Stimulated activated CD4-positive, alpha-beta T cell treated with anti-CD3 and anti-CD28 coated beads, TNF-alpha, amount 100 ng/mL, for 24 hours (primary cell): ENCODE measurements at regions not wholly inside any gene's neighbourhood (a gene's known extent, or its start where the extent isn't known, plus 50 kb on each side); places are given as distances from the start of the nearest gene placed in this dataset.

Source experiments
- DNase-seq, 3 experiments: peaks; one replicate each; pipeline ENCODE4 v3.0.0-alpha.2; 2020; ENCODE audit warnings: low read depth in 3 of 3

DNA sequence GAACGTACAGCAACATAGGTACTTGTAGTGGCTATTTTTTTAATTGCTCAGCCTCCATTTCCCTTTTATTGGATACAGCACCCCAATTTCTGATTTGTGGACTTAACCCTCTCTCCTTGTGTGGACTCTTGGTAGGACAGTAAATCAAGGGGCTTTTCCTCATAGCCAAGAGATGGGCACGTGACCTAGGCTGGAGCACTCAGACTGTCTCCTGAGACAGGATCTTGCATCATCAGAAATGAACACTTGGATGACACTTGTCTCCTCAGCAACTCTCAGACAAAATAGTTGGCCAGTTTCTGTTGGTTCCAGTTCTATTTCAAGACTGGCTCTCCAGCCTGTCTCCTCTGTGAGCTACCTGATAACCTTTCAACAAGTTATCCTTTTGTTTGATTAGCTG, 112.9 kb upstream of the ZNF678 start:
- no peak for DNase-seq

DNA sequence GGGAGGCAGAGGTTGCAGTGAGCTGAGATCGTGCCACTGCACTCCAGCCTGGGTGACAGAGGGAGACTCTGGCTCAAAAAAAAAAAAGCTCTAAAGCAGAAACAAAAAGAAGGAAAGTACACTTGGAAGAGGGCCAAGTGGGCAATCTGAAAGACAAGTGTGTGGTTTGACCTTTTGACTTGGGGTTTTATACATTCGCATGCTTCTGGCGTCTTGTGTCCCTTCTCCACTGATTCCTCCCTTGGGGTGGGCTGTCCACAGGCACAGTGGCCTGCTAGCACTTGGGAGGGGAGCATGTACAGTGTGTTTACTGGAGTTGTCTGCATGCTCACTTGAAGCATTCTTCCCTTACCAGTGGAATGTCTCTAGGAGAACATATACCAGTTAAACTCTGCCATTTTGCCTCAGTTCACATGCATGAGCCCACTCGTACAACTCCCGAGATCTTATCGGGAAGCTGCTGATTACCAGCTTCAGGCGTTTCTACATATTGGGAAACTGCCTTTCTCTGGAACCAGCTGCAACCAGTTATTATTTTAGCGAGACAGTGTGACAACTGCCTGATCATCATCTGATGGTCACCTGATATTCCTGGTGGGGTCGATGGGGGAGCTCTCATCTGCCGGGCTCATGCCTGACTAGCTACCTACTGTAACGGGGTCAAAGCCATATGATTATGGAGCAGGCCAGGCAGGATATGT, 113.5 kb upstream of the ZNF678 start:
- DNase-seq = no peak

DNA sequence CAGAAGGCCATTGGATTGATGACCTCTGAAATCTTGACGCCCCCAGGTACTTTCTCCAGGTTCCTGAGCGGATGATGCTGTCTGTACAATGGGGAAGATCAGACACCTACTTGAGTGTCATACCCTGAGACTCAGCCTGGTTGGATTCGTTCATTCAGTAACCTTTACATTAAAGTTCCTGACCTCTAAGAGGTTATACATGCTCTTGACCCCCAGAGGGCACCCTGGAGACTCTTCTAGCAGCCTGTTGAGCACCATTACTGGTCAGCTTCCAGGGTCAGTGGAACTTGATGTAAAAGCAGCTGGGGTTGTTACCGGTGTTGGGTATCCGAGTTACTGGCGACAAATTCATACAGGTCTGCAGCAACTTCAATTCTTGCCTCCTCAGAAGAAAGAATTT, 114.3 kb upstream of the ZNF678 start:
- DNase-seq = peak in 1 of 3 experiments; percentile 15

DNA sequence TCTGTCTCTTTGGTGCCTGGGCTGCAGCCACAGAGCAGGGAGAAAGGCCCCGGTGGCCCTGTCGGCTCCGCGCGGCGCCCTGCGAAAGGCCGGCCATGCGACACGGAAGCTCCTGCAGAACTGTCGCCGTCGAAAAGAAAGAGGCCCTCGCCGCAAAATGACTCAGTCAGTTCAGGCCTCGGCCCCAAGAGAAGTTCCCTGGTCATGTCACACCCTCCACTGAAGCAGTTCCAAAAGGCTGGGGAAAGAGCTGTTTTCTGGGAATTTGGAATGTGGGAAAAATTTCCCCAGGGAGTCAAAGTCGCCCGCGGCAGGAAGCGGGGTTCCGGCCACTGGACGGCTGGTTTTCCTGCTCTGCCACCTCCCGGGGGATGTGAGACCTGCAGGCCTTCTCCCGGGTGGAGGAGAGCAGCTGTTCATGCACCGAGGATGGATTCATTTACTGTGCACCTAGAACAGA, 115.8 kb upstream of the ZNF678 start:
- no peak for DNase-seq

DNA sequence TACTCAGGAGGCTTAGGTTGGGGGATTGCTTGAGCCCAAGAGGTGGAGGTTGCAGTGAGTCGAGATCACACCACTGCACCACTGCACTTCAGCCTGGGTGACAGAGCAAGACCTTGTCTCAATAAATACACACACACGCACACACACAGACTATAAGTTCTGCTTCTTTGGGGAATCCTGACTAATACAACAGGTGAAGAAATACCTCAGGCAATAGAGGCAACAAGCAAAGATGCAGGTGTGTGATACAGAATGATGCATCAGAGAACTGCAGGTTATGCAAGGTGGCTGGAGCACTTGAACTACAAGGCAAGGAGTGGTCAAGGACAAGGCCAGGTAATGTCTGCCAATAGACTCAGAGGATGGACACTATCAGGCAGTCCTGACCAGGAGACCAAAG, 117.6 kb upstream of the ZNF678 start:
- DNase-seq = no peak

DNA sequence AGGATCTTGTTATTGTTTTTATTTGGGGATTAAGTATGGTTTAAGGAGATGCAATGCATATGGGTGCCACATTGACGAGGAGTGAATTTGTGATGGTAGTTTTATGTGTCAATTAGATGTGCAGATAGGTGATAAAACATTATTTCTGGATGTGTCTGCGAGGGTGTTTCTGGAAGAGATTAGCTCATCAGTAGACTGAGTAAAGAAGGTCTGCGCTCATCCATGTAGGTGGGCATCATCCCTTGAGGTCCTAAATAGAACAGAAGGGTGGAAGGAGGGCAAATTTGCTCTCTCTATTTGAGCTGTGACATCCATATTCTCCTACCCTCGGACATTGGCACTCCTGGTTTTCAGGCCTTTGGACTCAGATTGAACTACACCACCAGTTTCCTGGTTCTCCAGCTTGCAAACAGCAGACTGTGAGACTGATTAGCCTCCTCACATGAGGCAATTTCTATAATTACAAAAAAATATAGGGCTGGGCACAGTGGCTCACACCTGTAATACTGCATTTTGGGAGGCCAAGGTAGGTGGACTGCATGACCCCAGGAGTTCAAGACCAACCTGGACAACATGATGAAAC, 118.2 kb upstream of the ZNF678 start:
- no peak for DNase-seq

DNA sequence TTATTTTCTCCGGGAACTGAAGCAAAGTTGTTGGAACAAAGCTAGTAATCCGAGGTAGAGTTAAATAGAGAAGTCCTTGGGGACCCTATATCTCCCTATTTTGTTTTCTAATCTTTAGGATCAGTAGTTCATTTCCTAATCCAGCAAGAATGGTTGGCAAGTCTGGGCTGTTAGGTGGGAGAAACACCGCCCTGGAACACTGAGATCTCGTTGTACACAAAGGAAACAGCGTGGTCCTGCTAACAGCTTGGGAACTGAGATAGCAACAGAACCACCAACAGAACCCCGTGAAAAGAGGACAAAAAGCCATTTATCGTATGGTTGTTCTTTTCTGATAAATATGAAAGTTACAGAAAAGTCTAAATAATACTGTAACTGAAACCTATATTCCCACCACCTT, 121.9 kb upstream of the CDC42BPA start:
- no peak for DNase-seq

DNA sequence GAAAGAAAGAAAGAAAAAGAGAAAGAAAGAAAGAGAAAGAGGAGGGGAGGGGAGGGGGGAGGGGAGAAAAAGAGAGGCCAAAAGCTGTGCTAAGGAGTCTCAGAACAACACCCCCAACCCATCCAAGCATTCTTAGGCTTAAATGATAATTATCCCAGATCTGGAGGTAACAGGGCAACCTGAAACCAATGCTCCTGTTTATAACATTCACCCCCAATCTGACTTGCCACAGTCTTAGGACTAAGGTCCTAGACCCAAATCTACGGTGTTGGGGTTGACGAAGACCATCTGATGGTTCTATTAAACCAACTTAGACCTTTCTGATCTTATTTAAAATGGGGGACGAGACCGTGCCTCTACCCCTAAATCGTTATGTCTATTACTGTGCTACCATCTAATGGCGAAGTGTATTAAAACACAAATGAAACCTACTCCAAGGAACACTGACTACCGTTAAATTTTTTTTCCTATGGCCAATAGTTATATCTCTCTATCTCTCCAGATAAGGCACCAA, 119.3 kb upstream of the CDC42BPA start:
- DNase-seq = no peak

DNA sequence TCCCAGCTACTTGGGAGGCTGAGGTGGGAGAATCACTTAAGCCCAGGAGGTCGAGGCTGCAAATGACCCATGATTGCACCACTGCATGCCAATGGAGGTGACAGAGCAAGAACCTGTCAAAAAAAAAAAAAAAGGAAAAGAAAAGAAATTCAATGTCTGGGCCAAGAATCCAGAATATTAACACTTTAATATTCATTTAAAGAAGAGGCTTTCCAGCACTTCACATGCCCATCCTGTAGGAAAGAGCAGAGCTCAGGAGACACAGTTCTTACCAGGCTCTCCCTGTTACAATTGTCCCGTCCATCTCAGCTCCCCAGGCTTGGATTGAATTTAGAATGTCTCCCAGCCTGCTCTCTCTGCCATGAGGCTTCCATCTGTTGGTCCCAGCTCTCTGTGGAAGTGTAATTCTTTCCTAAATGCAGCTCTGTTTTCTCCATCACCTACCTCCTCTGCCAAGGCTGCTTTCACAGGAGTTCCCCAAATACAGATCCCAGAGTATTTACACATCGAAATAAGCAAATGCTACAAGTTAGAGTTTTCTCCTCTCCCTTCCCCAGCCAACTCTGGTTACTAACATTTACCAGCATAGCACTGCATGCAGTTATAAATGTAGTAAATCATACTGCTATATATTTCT, 116.6 kb upstream of the CDC42BPA start:
- DNase-seq = no peak

DNA sequence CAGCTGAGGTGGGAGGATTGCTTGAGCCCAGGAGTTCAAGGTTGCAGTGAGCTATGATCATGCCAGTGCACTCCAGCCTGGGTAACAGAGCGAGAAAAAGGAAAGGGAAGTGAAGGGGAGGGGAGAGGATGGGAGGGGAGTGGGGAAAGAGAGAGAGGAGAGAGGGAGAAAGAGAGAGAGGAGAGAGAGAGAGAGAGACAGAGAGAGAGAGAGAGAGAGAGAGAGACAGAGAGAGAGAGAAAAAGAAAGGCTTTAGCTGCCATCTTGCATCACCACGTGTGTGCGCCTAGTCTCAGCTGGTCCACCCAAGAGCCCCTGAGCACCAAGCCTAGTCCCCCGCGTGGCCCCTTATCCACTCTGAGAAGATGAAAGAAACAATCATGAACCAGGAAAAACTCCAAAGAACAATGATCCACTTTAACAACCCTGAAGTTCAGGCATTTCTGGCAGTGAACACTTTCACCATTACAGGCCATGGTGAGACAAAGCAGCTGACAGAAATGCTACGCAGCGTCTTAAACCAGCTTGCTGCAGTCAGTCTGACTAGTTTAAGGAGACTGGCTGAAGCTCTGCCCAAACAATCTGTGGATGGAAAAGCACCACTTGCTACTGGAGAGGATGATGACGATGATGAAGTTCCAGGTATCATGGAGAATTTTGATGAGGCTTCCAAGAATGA, 115.5 kb upstream of the CDC42BPA start:
- DNase-seq = no peak

DNA sequence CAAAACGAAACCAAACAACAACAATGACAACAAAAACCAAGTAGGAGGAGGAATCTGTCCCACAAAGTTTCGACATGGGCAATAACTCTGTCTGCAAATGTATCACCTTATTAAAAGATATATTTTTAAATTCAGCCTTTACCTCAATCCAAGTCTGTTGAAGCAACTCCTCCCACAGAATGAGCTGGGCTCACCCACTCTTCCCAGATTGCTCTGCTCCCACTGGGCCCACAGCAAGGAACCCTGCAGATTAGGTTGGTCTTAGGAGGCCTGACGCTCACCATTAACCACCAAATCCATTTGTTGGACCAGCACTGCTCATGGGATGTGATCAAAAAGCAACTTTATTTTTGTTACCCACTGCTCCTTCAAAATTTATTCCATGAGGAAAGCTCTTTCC, 114.7 kb upstream of the CDC42BPA start:
- no peak for DNase-seq

DNA sequence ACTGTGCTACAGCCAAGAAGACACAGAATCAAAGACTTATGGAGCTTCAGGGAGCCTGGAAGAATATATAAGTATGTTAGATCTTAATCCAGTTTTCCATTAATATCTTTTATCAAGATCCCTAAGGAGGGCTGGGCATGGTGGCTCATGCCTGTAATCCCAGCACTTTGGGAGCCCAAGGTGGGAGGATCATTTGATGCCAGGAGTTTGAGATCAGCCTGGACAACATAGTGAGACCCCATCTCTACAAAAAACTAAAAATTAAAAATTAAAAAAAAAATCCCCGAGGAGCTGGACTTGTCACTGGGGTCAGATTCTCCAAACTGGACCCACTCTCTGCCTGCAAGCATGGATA, 113.9 kb upstream of the CDC42BPA start:
- no peak for DNase-seq

DNA sequence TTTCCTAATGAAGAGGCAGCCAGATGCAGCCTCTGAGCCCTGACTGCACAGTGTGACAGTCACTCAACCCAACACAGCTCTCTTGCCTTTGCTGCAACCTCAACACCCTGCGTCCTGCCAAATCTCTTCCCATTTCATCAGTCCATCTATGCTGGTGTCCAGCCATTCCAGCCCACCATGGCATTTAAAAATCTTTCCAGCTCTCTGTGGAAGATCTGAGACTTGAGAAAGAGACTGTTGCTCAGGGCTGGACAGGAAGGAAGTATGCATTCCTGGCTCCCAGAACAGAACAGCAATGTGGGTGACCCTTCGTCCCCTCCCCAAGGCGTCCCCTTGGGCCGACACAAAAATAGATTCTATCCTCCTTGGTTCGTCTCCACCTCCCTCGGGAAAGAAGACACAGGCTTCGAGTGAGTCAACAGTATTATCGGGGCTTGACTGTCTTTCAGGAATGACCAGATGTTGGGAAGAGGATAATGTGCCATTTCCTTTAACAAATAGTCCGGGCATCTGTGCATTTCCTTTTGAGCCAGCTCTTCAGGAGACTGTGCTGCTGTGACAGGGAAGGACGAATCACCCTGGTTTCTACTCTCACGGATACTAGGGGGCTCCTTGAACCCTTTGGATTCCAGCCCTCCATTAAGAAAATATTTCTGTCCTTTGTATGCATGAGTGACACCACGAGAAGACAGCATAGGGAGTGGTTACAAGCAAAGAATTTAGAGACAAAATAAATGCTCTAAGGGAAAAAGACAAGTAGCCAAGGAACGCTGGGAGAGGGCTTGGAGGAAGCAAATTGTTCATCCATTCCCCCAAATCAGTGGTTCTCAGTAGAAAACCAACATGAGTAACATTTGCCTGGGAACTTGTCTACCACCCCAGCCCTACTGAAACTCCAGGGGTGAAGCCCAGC, 111.4 kb upstream of the CDC42BPA start:
- DNase-seq = no peak

DNA sequence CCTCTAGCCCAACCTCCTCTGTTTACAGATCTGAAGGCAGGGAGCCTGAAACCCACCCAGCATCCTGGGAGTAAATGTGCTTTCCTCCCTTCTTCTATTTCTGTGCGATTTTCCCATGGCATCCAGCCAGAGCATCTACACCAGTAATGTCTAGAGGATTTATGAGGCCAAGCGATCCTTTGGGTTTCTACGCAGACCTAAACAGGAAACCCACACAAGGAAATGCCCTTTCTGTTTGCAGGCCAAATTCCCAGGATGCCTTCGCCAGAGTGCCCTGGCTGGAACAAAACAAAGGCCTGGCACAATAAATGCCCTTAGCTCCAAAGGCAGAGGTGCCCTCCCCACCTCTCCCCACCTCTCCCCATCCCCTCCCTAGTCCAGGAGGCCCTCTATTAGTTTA, 110.5 kb upstream of the CDC42BPA start:
- DNase-seq = no peak

DNA sequence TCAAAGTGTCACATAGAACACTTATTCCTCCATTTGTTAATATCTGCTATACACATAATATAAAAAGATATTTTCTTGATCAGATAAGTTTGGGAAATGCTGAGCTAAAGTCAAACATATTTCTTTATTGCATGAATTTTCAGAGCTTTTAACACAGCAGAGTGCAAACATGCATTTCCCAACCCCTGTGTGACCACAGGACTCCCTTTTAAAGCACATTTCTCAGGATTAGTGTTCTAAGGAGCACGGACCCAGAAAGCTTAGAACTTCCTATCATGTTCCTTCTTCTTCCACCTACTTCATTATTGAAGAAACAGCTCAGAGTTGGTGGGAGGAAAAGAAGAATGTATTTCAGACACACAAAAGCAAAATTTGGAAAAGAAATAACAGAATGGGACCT, 109.1 kb upstream of the CDC42BPA start:
- no peak for DNase-seq

DNA sequence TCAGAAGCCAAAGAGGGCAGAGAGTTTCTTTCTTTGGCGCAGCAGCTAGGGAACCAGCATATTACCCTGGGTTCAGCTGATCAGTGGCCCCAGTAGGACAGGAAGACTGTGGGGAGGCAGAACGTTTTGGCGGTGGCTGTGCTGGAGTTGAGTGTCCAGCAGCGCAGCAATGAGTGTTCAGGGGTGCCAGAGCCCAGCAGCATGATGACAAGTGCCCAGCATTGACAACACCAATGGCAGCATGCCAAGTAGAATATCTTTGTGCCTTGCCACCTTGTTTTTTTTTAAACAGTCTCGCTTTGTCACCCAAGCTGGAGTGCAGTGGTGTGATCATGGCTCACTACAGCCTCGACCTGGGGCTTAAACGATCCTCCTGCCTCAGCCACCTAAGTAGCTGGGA, 106.7 kb upstream of the CDC42BPA start:
- DNase-seq = no peak

DNA sequence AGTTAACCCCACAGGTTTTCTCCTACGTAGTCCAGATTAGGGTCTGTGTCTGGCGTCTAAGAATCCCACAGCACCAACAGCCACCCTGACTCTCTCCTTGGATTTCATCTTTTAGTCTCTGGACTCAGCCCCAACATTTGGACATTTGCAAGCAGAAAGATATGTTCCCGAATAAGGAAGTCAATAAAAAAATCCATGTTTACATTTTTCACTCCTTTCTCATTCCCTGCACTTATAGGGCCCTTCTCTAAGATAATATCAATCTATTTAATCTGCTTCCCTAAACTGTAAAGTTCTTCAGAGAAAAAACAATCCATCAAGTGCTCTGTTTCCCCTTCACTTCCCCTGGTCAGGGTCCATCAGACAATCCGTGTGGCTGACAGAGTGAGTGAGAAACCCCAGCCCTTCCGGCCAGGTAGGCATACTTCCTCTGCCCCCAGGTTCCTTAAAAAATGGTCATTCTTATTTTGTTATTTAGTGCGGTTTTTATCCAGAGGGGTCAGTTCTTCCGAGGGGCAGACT, 105.9 kb upstream of the CDC42BPA start:
- DNase-seq = no peak

DNA sequence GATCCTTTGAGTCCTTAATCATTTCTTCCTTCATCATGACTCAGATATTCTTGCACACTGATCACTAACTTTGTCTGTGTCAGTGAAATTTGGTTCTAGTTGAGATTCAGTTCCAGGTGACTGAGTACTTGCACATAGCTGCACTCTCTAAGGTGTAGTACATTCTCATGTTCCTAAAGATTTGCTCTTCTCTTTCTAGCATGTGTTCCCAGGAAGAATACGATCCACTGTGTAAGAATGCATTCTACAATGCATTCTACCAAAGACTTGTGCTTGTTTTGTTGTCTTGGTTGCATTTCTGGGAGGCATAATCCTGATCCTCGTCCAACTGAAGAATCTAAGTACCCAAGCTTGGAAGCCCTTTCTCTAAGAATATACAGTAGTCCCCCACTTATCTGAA, 104.3 kb upstream of the CDC42BPA start:
- DNase-seq = no peak

DNA sequence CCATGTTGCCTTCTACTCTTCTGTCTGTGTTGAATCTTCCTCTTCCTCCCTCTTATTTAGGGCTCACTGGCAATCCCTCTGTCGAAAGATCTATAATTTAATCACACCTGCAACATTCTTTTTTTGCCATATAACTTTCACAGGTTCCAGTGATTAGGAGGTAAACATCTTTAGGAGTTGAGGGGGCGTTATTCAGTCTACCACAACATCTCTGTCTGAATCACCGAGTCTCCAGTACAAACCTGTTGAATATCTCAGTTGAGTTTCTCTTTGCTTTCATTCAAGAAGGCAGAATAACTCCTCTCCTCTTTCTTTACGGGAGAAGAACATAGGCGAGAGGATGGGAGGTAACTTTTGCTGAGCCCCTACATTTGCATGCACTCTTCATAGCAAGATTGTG, 101.9 kb upstream of the CDC42BPA start:
- no peak for DNase-seq

DNA sequence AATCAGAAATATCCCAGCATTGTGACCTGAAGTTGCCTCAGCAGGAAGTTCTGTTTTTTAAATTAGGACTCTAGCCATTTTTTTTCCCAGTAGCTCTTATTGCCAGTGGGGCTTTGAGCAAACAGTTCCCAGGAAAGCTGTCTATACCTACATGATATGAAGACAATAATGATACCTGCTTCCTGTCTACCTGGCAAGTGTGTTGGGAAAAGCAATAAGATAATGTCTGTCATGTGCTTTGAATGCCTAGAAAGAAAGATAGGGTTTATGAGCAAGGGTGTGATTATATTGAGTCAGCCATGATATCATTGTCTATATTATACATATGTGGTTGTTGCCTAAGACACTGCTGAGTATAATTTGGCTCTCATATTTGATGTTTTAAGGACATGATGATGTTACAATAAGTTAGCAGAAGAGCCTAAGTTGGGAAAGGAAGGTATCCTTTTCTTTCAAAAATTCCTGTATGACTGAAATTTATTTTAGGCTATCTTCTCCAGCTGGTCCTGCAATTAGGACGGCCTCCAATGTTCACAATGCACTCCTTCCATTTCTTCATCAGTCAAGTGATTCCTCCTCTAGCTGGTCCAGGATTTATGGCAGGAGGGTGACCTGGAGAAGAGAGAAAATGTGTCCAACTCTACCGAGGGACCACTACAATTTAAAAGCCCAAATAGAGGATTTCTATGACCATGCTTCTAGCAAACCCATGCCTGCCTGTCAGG, 99.6 kb upstream of the CDC42BPA start:
- DNase-seq = no peak
